PC-9 (cell line): ENCODE measurements at regions not wholly inside any gene's neighbourhood (a gene's known extent, or its start where the extent isn't known, plus 50 kb on each side); places are given as distances from the start of the nearest gene placed in this dataset.

Experiments used
- BruUV-seq: library from RNA; stranded (reverse); fragments of 400-500 nt; replicated peaks from 2 replicates; lab custom pipeline; 2021; lab: Mats Ljungman, UMichigan
- CTCF ChIA-PET: fragments of 300-600 bp; sonication (Branson Sonifier 250); formaldehyde crosslinking; loops from one replicate; lab custom pipeline; 2022; ENCODE audit warnings: antibody characterized with exemption; lab: Charles Lee
- POLR2A ChIA-PET: fragments of 300-600 bp; sonication (Branson Sonifier 250); formaldehyde crosslinking; loops from one replicate; lab custom pipeline; 2022; ENCODE audit warnings: antibody characterized with exemption; ENCODE audit not compliant: unreplicated experiment; lab: Charles Lee
- DNase-seq, 2 experiments: peaks; one replicate each; pipeline versions ENCODE4 v3.0.0 to v3.0.0-alpha.2; 2015 to 2022; ENCODE audit warnings: mixed read lengths in 1 of 2
- H2AFZ ChIP-seq: fragments of 200-600 bp; sonication (generic); 2 replicates; pipeline ENCODE4 v1.8.1; 2017; ENCODE audit warnings: antibody characterized with exemption
- H3F3A ChIP-seq: fragments of 200-600 bp; sonication (generic); 2 replicates; pipeline ENCODE4 v1.8.1; 2017; ENCODE audit warnings: antibody characterized with exemption, mild to moderate bottlenecking, low read depth; ENCODE audit not compliant: insufficient read depth
- H3K27ac ChIP-seq: fragments of 200-600 bp; sonication (generic); 2 replicates; pipeline ENCODE4 v1.6.1; 2016; ENCODE audit warnings: mixed run types
- H3K27me3 ChIP-seq: fragments of 200-600 bp; sonication (generic); 2 replicates; pipeline ENCODE4 v1.6.1; 2016; ENCODE audit warnings: low read depth, mixed run types; ENCODE audit not compliant: insufficient read depth
- H3K36me3 ChIP-seq: fragments of 200-600 bp; sonication (generic); 2 replicates; pipeline ENCODE4 v1.6.1; 2016; ENCODE audit warnings: low read depth, mixed run types
- H3K4me1 ChIP-seq: fragments of 200-600 bp; sonication (generic); replicated peaks from 2 replicates; pipeline ENCODE4 v1.6.1; 2016; ENCODE audit warnings: mixed run types; ENCODE audit not compliant: insufficient read depth
- H3K4me2 ChIP-seq: fragments of 200-600 bp; sonication (generic); 2 replicates; pipeline ENCODE4 v1.6.1; 2017; ENCODE audit warnings: mixed run types
- H3K4me3 ChIP-seq: fragments of 200-600 bp; sonication (generic); 2 replicates; pipeline ENCODE4 v1.6.1; 2016; ENCODE audit warnings: mixed run types
- H3K79me2 ChIP-seq: fragments of 200-600 bp; sonication (generic); 2 replicates; pipeline ENCODE4 v1.6.1; 2017; ENCODE audit warnings: low read depth, mixed run types
- H3K9me2 ChIP-seq: fragments of 200-600 bp; sonication (generic); 2 replicates; pipeline ENCODE4 v1.8.1; 2017; ENCODE audit warnings: mild to moderate bottlenecking; ENCODE audit not compliant: insufficient read depth
- H3K9me3 ChIP-seq: fragments of 200-600 bp; sonication (generic); 2 replicates; pipeline ENCODE4 v1.8.1; 2016; ENCODE audit warnings: low read depth; ENCODE audit not compliant: insufficient read depth
- H4K20me1 ChIP-seq: fragments of 200-600 bp; sonication (generic); 2 replicates; pipeline ENCODE4 v1.8.1; 2017; ENCODE audit not compliant: insufficient read depth
- EZH2 ChIP-seq: fragments of 200-600 bp; sonication (generic); IDR thresholded peaks from 2 replicates; pipeline ENCODE4 v1.8.0; 2017; ENCODE audit warnings: antibody characterized with exemption, low read depth
- intact Hi-C: fragments of 100-400 bp; cut with micrococcal nuclease; formaldehyde crosslinking; loops from one replicate; pipeline ENCODE4 v1.10.0; 2022; ENCODE audit not compliant: unreplicated experiment
- TF ChIP-seq, protein P1 (sequence below): fragments of 200-600 bp; sonication (generic); conservative IDR thresholded peaks from 2 replicates; pipeline ENCODE4 v1.6.1; 2017; ENCODE audit warnings: mixed run types, antibody characterized with exemption, mild to moderate bottlenecking, moderate library complexity

DNA sequence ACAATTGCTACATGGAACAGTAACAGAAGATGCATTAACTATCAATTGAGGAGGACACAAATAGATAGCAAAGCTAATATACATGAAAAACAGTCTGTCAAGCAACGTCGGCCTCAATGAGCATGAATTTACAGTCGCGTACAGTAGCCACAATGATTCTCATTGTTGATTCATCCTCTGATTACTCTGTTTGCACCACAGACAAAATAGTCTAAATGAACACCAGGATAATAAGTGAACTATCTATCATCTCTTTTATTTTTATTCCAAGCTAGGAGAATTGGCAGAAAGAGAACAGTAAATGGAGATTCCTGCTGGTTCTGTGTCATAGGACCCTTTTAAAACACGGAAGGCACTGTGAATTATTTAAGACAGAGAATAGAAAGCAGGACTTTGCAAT is 108.5 kb downstream of the EVX1 start:
- Histone ChIP-seq H3K4me1 (peaks cover 32% of the 10 kb centered on the region), H3K27ac (no peak overlapping the region), H3K4me2 (no peak overlapping the region), H3K27me3 (no peaks in the 10 kb centered on the region), H3K4me3 (no peak overlapping the region), H2AFZ (no peak overlapping the region), H3K9me2 (no peaks in the 10 kb centered on the region), H3K79me2 (no peaks in the 10 kb centered on the region), H3K36me3 (no peaks in the 10 kb centered on the region), H3K9me3 (no peaks in the 10 kb centered on the region), H4K20me1 (no peaks in the 10 kb centered on the region), H3F3A (peaks cover 12% of the 10 kb centered on the region)
- TF ChIP-seq, protein P1, sequence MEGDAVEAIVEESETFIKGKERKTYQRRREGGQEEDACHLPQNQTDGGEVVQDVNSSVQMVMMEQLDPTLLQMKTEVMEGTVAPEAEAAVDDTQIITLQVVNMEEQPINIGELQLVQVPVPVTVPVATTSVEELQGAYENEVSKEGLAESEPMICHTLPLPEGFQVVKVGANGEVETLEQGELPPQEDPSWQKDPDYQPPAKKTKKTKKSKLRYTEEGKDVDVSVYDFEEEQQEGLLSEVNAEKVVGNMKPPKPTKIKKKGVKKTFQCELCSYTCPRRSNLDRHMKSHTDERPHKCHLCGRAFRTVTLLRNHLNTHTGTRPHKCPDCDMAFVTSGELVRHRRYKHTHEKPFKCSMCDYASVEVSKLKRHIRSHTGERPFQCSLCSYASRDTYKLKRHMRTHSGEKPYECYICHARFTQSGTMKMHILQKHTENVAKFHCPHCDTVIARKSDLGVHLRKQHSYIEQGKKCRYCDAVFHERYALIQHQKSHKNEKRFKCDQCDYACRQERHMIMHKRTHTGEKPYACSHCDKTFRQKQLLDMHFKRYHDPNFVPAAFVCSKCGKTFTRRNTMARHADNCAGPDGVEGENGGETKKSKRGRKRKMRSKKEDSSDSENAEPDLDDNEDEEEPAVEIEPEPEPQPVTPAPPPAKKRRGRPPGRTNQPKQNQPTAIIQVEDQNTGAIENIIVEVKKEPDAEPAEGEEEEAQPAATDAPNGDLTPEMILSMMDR = no peak
- no peak for TF ChIP-seq EZH2
- DNase-seq = no peak
- BruUV-seq = no TSS peak
- ChIA-PET POLR2A (no interaction called here), CTCF (no interaction called here)
- intact Hi-C loops = no loop called here

DNA sequence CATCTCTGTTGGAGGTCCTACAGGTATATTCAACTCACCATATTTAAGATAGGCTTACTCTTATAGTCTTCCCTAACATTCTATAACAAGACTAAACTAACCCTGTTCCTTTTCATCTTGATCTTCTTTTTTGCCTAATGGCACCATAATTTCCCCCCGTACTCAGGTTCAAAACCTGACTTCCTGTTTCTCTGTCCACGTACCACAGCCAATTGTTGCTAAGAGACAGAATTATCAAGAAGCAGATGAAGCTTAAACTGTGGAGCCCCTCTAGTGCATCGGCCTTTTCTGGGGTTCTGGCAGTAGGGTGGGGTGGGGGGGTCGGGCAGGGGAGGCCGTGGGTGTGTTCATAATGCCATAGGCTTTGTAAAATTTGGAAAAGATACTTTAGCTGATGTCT is 109.2 kb downstream of the EVX1 start:
- intact Hi-C loops = no loop called here
- Histone ChIP-seq H3K27me3 (no peaks in the 10 kb centered on the region), H4K20me1 (no peaks in the 10 kb centered on the region), H2AFZ (no peak overlapping the region), H3K4me2 (no peak overlapping the region), H3K79me2 (no peaks in the 10 kb centered on the region), H3K9me2 (no peaks in the 10 kb centered on the region), H3K9me3 (no peaks in the 10 kb centered on the region), H3K36me3 (no peaks in the 10 kb centered on the region), H3K4me1 (peaks cover 25% of the 10 kb centered on the region), H3F3A (peaks cover 6% of the 10 kb centered on the region; the same call in 1 of the 2 replicates), H3K27ac (no peak overlapping the region), H3K4me3 (no peak overlapping the region)
- no TSS peak for BruUV-seq
- no peak for DNase-seq
- TF ChIP-seq, protein P1 = no peak
- TF ChIP-seq EZH2 = no peak
- CTCF ChIA-PET = no interaction called here
- POLR2A ChIA-PET = no interaction called here

DNA sequence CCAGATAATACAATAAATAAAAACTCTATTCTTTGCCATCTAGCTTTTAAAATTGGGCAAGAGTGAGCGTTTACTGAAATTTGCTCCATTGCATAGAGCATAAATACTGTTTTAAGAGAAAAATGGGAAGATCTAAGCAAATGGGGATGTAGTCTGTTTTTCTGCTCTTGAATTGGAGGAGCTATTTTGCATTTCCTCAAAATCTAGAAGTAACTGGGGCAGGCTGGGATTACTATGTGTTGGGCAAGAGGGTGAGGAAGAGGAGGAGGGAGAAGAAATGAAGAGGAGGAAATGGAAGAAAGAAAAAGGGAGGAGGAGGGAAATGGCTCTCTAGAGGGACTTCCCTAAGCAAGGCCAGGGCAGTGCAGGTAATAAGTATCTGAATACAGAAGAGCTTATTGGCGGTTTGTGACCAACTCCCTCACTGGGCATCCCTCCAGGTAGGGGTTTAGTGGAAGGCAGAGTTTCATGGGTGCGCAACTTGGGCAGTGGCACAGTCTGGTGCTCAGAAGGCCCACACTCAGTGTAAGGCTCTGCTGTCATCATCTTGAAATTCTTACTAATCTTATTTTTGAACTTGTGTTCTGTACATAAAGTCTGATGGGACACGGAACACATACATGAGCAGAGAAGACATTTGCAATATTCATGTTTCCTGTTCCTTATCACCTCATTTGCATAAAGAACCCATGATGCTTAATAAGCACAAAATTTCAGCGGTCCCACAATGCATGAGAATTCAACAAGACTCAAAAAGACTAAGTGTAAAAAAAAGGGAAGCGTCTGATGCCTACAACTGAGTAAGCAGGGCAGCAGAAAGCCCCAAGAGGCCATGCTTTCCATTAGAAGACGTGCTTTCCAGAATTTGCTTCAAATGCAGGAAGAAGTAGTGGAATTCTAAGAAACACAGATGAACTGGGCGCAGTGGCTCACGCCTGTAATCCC is 116.9 kb downstream of the EVX1 start:
- Histone ChIP-seq H3K4me2 (no peak overlapping the region), H3K9me3 (no peaks in the 10 kb centered on the region), H3K4me1 (peaks cover 8% of the 10 kb centered on the region), H3K9me2 (no peaks in the 10 kb centered on the region; the same call in 1 of the 2 replicates), H2AFZ (no peak overlapping the region), H3K27ac (no peak overlapping the region), H3K4me3 (no peak overlapping the region), H3K27me3 (no peaks in the 10 kb centered on the region), H3K79me2 (no peaks in the 10 kb centered on the region), H3K36me3 (no peaks in the 10 kb centered on the region), H3F3A (no peaks in the 10 kb centered on the region), H4K20me1 (no peaks in the 10 kb centered on the region)
- DNase-seq = no peak
- ChIA-PET CTCF (no interaction called here), POLR2A (no interaction called here)
- intact Hi-C loops = no loop called here
- no peak for TF ChIP-seq EZH2
- TF ChIP-seq, protein P1 = no peak
- no TSS peak for BruUV-seq
